HEK293 (cell line): ENCODE measurements at regions not wholly inside any gene's neighbourhood (a gene's known extent, or its start where the extent isn't known, plus 50 kb on each side); places are given as distances from the start of the nearest gene placed in this dataset.

Source experiments
- CTCF ChIA-PET: fragments of 350-600 bp; formaldehyde crosslinking; extraction: SDS; loops from one replicate; lab custom pipeline; 2021; ENCODE audit warnings: antibody characterized with exemption; lab: Yijun Ruan, JAX
- POLR2A ChIA-PET: fragments of 300-600 bp; formaldehyde crosslinking; extraction: SDS; loops from one replicate; lab custom pipeline; 2020; ENCODE audit warnings: antibody characterized with exemption, inconsistent platforms; lab: Yijun Ruan, JAX
- H3K27ac ChIP-seq: fragments of 200-500 bp; sonication (Bioruptor generic); 2 replicates; pipeline ENCODE4 v1.5.1; 2014; ENCODE audit warnings: low read depth, low read length, control low read depth, inconsistent platforms; ENCODE audit errors: extremely low read depth
- H3K36me3 ChIP-seq, 2 experiments: fragments of 200-500 bp in 1 of 2; sonication (Bioruptor generic) in 1 of 2; 1 replicate in 1 of 2; 2 replicates in 1 of 2; pipeline ENCODE4 v1.5.1; 2014 to 2017; ENCODE audit warnings: inconsistent platforms in 2 of 2, low read length in 2 of 2; ENCODE audit not compliant: control insufficient read depth in 2 of 2, insufficient read depth in 1 of 2
- H3K4me1 ChIP-seq: fragments of 200-500 bp; sonication (Bioruptor generic); 2 replicates; pipeline ENCODE4 v1.5.1; 2014; ENCODE audit warnings: mild to moderate bottlenecking, low read length, inconsistent platforms; ENCODE audit not compliant: control insufficient read depth, insufficient read depth
- H3K4me3 ChIP-seq: 2 replicates; pipeline ENCODE4 v1.5.1; 2011; ENCODE audit warnings: low read depth, mild to moderate bottlenecking, control low read depth, low read length, moderate library complexity
- H3K9me3 ChIP-seq: fragments of 200-500 bp; sonication (Bioruptor generic); 2 replicates; pipeline ENCODE4 v1.5.1; 2014; ENCODE audit warnings: low read depth, low read length, inconsistent platforms; ENCODE audit not compliant: control insufficient read depth, insufficient read depth
- GLI4 ChIP-seq: fragments of 450-650 bp; formaldehyde crosslinking; IDR thresholded peaks from 2 replicates; pipeline ENCODE4 v1.5.1; 2016; ENCODE audit warnings: missing biosample characterization, missing genetic modification characterization
- KLF16 ChIP-seq: fragments of 450-650 bp; formaldehyde crosslinking; IDR thresholded peaks from 2 replicates; pipeline ENCODE4 v1.5.1; 2017; ENCODE audit warnings: missing biosample characterization, missing genetic modification characterization
- WT1 ChIP-seq: fragments of 450-650 bp; formaldehyde crosslinking; IDR thresholded peaks from 2 replicates; pipeline ENCODE4 v1.5.1; 2016; ENCODE audit warnings: missing biosample characterization, missing genetic modification characterization
- ZBTB1 ChIP-seq: fragments of 450-650 bp; formaldehyde crosslinking; IDR thresholded peaks from 2 replicates; pipeline ENCODE4 v1.5.1; 2016; ENCODE audit warnings: missing biosample characterization, missing genetic modification characterization
- ZBTB49 ChIP-seq: fragments of 450-650 bp; formaldehyde crosslinking; IDR thresholded peaks from 2 replicates; pipeline ENCODE4 v1.5.1; 2016; ENCODE audit warnings: missing biosample characterization, missing genetic modification characterization, low read depth
- ZFP3 ChIP-seq: fragments of 450-650 bp; formaldehyde crosslinking; IDR thresholded peaks from 2 replicates; pipeline ENCODE4 v1.5.1; 2016; ENCODE audit warnings: low read depth, missing biosample characterization, missing genetic modification characterization
- ZFP69B ChIP-seq: fragments of 450-650 bp; formaldehyde crosslinking; IDR thresholded peaks from 2 replicates; pipeline ENCODE4 v1.5.1; 2016; ENCODE audit warnings: missing biosample characterization, missing genetic modification characterization
- ZNF140 ChIP-seq: fragments of 450-650 bp; formaldehyde crosslinking; IDR thresholded peaks from 2 replicates; pipeline ENCODE4 v1.5.1; 2016; ENCODE audit warnings: missing biosample characterization, missing genetic modification characterization
- ZNF184 ChIP-seq: fragments of 450-650 bp; IDR thresholded peaks from 2 replicates; pipeline ENCODE4 v1.5.1; 2018; ENCODE audit warnings: missing biosample characterization, mild to moderate bottlenecking, missing genetic modification characterization
- ZNF19 ChIP-seq: fragments of 450-650 bp; formaldehyde crosslinking; IDR thresholded peaks from 2 replicates; pipeline ENCODE4; 2016; ENCODE audit warnings: missing biosample characterization, missing genetic modification characterization, low read depth
- ZNF214 ChIP-seq: fragments of 450-650 bp; formaldehyde crosslinking; IDR thresholded peaks from 2 replicates; pipeline ENCODE4 v1.5.1; 2017; ENCODE audit warnings: missing biosample characterization, mild to moderate bottlenecking, missing genetic modification characterization, borderline replicate concordance
- ZNF341 ChIP-seq: fragments of 450-650 bp; formaldehyde crosslinking; IDR thresholded peaks from 2 replicates; pipeline ENCODE4; 2016; ENCODE audit warnings: low read depth, missing biosample characterization, missing genetic modification characterization
- ZNF423 ChIP-seq: fragments of 450-650 bp; formaldehyde crosslinking; IDR thresholded peaks from 2 replicates; pipeline ENCODE4 v1.5.1; 2016; ENCODE audit warnings: missing biosample characterization, missing genetic modification characterization
- ZNF501 ChIP-seq: fragments of 450-650 bp; formaldehyde crosslinking; IDR thresholded peaks from 2 replicates; pipeline ENCODE4 v1.5.1; 2016; ENCODE audit warnings: missing biosample characterization, missing genetic modification characterization
- ZNF610 ChIP-seq: fragments of 450-650 bp; formaldehyde crosslinking; IDR thresholded peaks from 2 replicates; pipeline ENCODE4 v1.5.1; 2016; ENCODE audit warnings: missing biosample characterization, missing genetic modification characterization, borderline replicate concordance
- ZNF645 ChIP-seq: fragments of 450-650 bp; formaldehyde crosslinking; IDR thresholded peaks from 2 replicates; pipeline ENCODE4; 2016; ENCODE audit warnings: missing biosample characterization, missing genetic modification characterization
- ZNF660 ChIP-seq: fragments of 450-650 bp; IDR thresholded peaks from 2 replicates; pipeline ENCODE4 v1.5.1; 2018; ENCODE audit warnings: missing biosample characterization, mild to moderate bottlenecking, missing genetic modification characterization
- ZNF701 ChIP-seq: fragments of 450-650 bp; formaldehyde crosslinking; IDR thresholded peaks from 2 replicates; pipeline ENCODE4 v1.5.1; 2016; ENCODE audit warnings: missing biosample characterization, missing genetic modification characterization
- ZNF76 ChIP-seq: fragments of 450-650 bp; formaldehyde crosslinking; IDR thresholded peaks from 2 replicates; pipeline ENCODE4; 2016; ENCODE audit warnings: low read depth, missing biosample characterization, missing genetic modification characterization, borderline replicate concordance
- ZNF768 ChIP-seq: fragments of 450-650 bp; formaldehyde crosslinking; IDR thresholded peaks from 2 replicates; pipeline ENCODE4 v1.5.1; 2018; ENCODE audit warnings: missing biosample characterization, mild to moderate bottlenecking, missing genetic modification characterization

- Histone ChIP-seq H3K4me3 (no peak overlapping the region), H3K9me3 (no peaks in the 10 kb centered on the region), H3K36me3 (no peaks in the 10 kb centered on the region), H3K4me1 (no peaks in the 10 kb centered on the region), H3K27ac (no peak overlapping the region)
- CTCF ChIA-PET: no interaction called here
- POLR2A ChIA-PET: no interaction called here
- TF ChIP-seq ZFP3 (tag by site-specific recombination) (no peak), ZNF423 (tag by site-specific recombination) (no peak), ZNF501 (tag by site-specific recombination) (no peak), ZBTB1 (tag by site-specific recombination) (no peak), ZNF768 (tag by site-specific recombination) (no peak)
These were observed 389.6 kb downstream of the LRIG3 start for GRCh38 chr12:58530742-58531062.

- TF ChIP-seq ZNF660 (tag by site-specific recombination) (no peak), ZNF341 (tag by site-specific recombination) (no peak), ZNF701 (no peak), GLI4 (no peak), KLF16 (tag by site-specific recombination) (no peak), ZNF19 (tag by site-specific recombination) (no peak), ZFP69B (no peak), ZNF214 (no peak), ZNF184 (no peak), ZBTB49 (tag by site-specific recombination) (no peak), WT1 (tag by site-specific recombination) (no peak), ZNF610 (no peak), ZNF645 (no peak)
- ChIA-PET CTCF (interaction anchor here (0.6 kb wide), 1 partner anchor 1198 kb away, joined by 5 read pairs; no protein-coding TSS in a partner anchor), POLR2A (no interaction called here)
- H3K36me3 ChIP-seq: no peaks in the 10 kb centered on the region
- no peaks in the 10 kb centered on the region for H3K4me1 ChIP-seq
- H3K9me3 ChIP-seq: no peaks in the 10 kb centered on the region
- H3K4me3 ChIP-seq: no peak overlapping the region
- H3K27ac ChIP-seq: no peak overlapping the region
These were observed 387.3 kb downstream of the LRIG3 start for GRCh38 chr12:58532855-58533608.

- no peak overlapping the region for H3K27ac ChIP-seq
- CTCF ChIA-PET: interaction anchor here (0.5 to 1.0 kb wide), 3 partner anchors 364 to 1197 kb away, joined by 3 to 5 read pairs (median 3); no protein-coding TSS in a partner anchor
- H3K4me3 ChIP-seq: no peak overlapping the region
- no peaks in the 10 kb centered on the region for H3K36me3 ChIP-seq
- POLR2A ChIA-PET: no interaction called here
- TF ChIP-seq ZNF140 (no peak), ZNF76 (tag by site-specific recombination) (no peak), ZNF423 (tag by site-specific recombination) (no peak), ZNF660 (tag by site-specific recombination) (no peak), ZNF701 (no peak)
- no peaks in the 10 kb centered on the region for H3K9me3 ChIP-seq
- no peaks in the 10 kb centered on the region for H3K4me1 ChIP-seq
These were observed 386.7 kb downstream of the LRIG3 start for GRCh38 chr12:58533652-58534051.
